ENCODE measurements at regions not wholly inside any gene's neighbourhood (a gene's known extent, or its start where the extent isn't known, plus 50 kb on each side); places are given as distances from the start of the nearest gene placed in this dataset.

- TF ChIP-seq SMAD1 (IDR thresholded peaks at IDR 0.05; ENCODE audit: low read depth, partially characterized antibody) = no peak
- TF ChIP-seq MTA3 (IDR thresholded peaks at IDR 0.05; ENCODE audit: borderline replicate concordance, low read length) = peak; percentile 52; the same call in 1 of the 2 replicates
- no peak for TF ChIP-seq MEF2B (IDR thresholded peaks at IDR 0.05; ENCODE audit: partially characterized antibody, poor library complexity, severe bottlenecking)
- TF ChIP-seq SREBF2 (IDR thresholded peaks at IDR 0.05; ENCODE audit: low read length) = no peak
- TF ChIP-seq, protein P1, sequence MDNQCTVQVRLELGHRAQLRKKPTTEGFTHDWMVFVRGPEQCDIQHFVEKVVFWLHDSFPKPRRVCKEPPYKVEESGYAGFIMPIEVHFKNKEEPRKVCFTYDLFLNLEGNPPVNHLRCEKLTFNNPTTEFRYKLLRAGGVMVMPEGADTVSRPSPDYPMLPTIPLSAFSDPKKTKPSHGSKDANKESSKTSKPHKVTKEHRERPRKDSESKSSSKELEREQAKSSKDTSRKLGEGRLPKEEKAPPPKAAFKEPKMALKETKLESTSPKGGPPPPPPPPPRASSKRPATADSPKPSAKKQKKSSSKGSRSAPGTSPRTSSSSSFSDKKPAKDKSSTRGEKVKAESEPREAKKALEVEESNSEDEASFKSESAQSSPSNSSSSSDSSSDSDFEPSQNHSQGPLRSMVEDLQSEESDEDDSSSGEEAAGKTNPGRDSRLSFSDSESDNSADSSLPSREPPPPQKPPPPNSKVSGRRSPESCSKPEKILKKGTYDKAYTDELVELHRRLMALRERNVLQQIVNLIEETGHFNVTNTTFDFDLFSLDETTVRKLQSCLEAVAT (IDR thresholded peaks at IDR 0.05) = no peak
- no peak for TF ChIP-seq POLR2AphosphoS2 (IDR thresholded peaks at IDR 0.05; ENCODE audit: low read depth, low read length)
- no peak for TF ChIP-seq ATF7 (IDR thresholded peaks at IDR 0.05; ENCODE audit: low read depth)
- no peak for TF ChIP-seq PKNOX1 (IDR thresholded peaks at IDR 0.05)
- TF ChIP-seq, protein P2, sequence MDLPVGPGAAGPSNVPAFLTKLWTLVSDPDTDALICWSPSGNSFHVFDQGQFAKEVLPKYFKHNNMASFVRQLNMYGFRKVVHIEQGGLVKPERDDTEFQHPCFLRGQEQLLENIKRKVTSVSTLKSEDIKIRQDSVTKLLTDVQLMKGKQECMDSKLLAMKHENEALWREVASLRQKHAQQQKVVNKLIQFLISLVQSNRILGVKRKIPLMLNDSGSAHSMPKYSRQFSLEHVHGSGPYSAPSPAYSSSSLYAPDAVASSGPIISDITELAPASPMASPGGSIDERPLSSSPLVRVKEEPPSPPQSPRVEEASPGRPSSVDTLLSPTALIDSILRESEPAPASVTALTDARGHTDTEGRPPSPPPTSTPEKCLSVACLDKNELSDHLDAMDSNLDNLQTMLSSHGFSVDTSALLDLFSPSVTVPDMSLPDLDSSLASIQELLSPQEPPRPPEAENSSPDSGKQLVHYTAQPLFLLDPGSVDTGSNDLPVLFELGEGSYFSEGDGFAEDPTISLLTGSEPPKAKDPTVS (IDR thresholded peaks at IDR 0.05; ENCODE audit: low read depth, low read length) = no peak
- TF ChIP-seq, protein P3, sequence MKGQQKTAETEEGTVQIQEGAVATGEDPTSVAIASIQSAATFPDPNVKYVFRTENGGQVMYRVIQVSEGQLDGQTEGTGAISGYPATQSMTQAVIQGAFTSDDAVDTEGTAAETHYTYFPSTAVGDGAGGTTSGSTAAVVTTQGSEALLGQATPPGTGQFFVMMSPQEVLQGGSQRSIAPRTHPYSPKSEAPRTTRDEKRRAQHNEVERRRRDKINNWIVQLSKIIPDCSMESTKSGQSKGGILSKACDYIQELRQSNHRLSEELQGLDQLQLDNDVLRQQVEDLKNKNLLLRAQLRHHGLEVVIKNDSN (IDR thresholded peaks at IDR 0.05; ENCODE audit: borderline replicate concordance, extremely low read length, insufficient read depth, low read depth, low read length) = no peak
- TF ChIP-seq ZNF217 (IDR thresholded peaks at IDR 0.05) = no peak
- no peak for TF ChIP-seq WRNIP1 (IDR thresholded peaks at IDR 0.05; ENCODE audit: borderline replicate concordance, low read depth, low read length)
- TF ChIP-seq MXI1 (IDR thresholded peaks at IDR 0.05; ENCODE audit: low read depth, low read length) = no peak
- TF ChIP-seq CBX3 (IDR thresholded peaks at IDR 0.05; ENCODE audit: borderline replicate concordance, low read depth) = no peak
- TF ChIP-seq NFYA (IDR thresholded peaks at IDR 0.05; ENCODE audit: borderline replicate concordance, low read depth, low read length) = no peak
- no peak for TF ChIP-seq ZNF384 (IDR thresholded peaks at IDR 0.05; ENCODE audit: borderline replicate concordance, low read depth, low read length)
- no peak for TF ChIP-seq ZNF622 (IDR thresholded peaks at IDR 0.05)
- 0 out of 2 replicates have a peak, but pooled peaks have one; percentile 8 for TF ChIP-seq TCF3 (IDR thresholded peaks at IDR 0.05; ENCODE audit: borderline replicate concordance, insufficient read depth, low read depth, low read length)
These were observed 136.3 kb upstream of the SERP2 start (continued) for GRCh38 chr13:44237276-44237767.

All from GM12878 (cell line).